Activated B cell treated with CpG ODN at 0.5 μM for 24 hours (primary cell): ENCODE measurements at regions not wholly inside any gene's neighbourhood (a gene's known extent, or its start where the extent isn't known, plus 50 kb on each side); places are given as distances from the start of the nearest gene placed in this dataset.
"Not testable (repeated sequence)": the region's sequence is repeated elsewhere in the genome, so short reads cannot be mapped to it uniquely, and the experiment has no call there.

Experiments used
- ATAC-seq: fragments of 200-7000 bp; cut with Tn5 transposase; one replicate; pipeline ENCODE4 v1.10.0; 2021; ENCODE audit warnings: low read depth, mild to moderate bottlenecking, moderate library complexity
- CTCF ChIA-PET: fragments of 350-600 bp; sonication (Branson Sonifier 250); formaldehyde crosslinking; loops from one replicate; lab custom pipeline; 2021; ENCODE audit warnings: antibody characterized with exemption; lab: Charles Lee
- POLR2A ChIA-PET: fragments of 350-600 bp; sonication (Branson Sonifier 250); formaldehyde crosslinking; loops from one replicate; lab custom pipeline; 2021; ENCODE audit warnings: antibody characterized with exemption; lab: Charles Lee
- DNase-seq: peaks from one replicate; pipeline ENCODE4 v3.0.0; 2022
- H3K27ac Mint-ChIP-seq: one replicate; pipeline ENCODE4 v1.8.0; 2020; ENCODE audit warnings: mixed read lengths
- H3K27me3 Mint-ChIP-seq: one replicate; pipeline ENCODE4 v1.8.0; 2021; ENCODE audit warnings: mixed read lengths
- H3K36me3 Mint-ChIP-seq: one replicate; pipeline ENCODE4 v1.8.0; 2021; ENCODE audit warnings: low read depth, mixed read lengths
- H3K4me1 Mint-ChIP-seq: one replicate; pipeline ENCODE4 v1.8.0; 2021; ENCODE audit warnings: mixed read lengths
- H3K4me3 Mint-ChIP-seq: one replicate; pipeline ENCODE4 v1.8.0; 2020; ENCODE audit warnings: mild to moderate bottlenecking, mixed read lengths
- H3K9me3 Mint-ChIP-seq: one replicate; pipeline ENCODE4 v1.8.0; 2020; ENCODE audit warnings: mixed read lengths
- CTCF ChIP-seq: fragments of 200-600 bp; IDR thresholded peaks from one replicate; pipeline ENCODE4 v1.8.0; 2022; ENCODE audit warnings: antibody characterized with exemption, mild to moderate bottlenecking
- intact Hi-C: fragments of 100-400 bp; cut with micrococcal nuclease; formaldehyde crosslinking; loops from one replicate; pipeline ENCODE4 v1.15.1; 2024

- no peak for ATAC-seq
- Mint-ChIP-seq H3K9me3 (peaks cover 4% of the 10 kb centered on the region), H3K4me3 (no peak overlapping the region), H3K4me1 (no peaks in the 10 kb centered on the region), H3K27me3 (peaks cover 3% of the 10 kb centered on the region), H3K27ac (no peak overlapping the region), H3K36me3 (no peaks in the 10 kb centered on the region)
- intact Hi-C loops = no loop called here
- TF ChIP-seq CTCF = no peak
- no peak for DNase-seq
- CTCF ChIA-PET = no interaction called here
- POLR2A ChIA-PET = no interaction called here
Observed at GRCh38 chr2:109669731-109670130, 55.6 kb downstream of the SOWAHC start.

GRCh38 chr2:109670556-109671411 is 56.6 kb downstream of the SOWAHC start:
- H3K27ac Mint-ChIP-seq = no peak overlapping the region

GRCh38 chr2:109674894-109675534 is 60.9 kb downstream of the SOWAHC start:
- H3K4me1 Mint-ChIP-seq = no peaks in the 10 kb centered on the region
- peaks cover 4% of the 10 kb centered on the region for H3K9me3 Mint-ChIP-seq
- ATAC-seq (no peak), DNase-seq (no peak)
- H3K27me3 Mint-ChIP-seq = peaks cover 4% of the 10 kb centered on the region
- no peaks in the 10 kb centered on the region for H3K36me3 Mint-ChIP-seq
- H3K27ac Mint-ChIP-seq = no peak overlapping the region
- ChIA-PET POLR2A (no interaction called here), CTCF (no interaction called here)
- intact Hi-C loops = no loop called here
- no peak for TF ChIP-seq CTCF
- H3K4me3 Mint-ChIP-seq = no peak overlapping the region

More at GRCh38 chr2:109670556-109671411, 56.6 kb downstream of the SOWAHC start:
- DNase-seq (no peak), ATAC-seq (no peak)
- Mint-ChIP-seq H3K4me1 (no peaks in the 10 kb centered on the region), H3K4me3 (no peak overlapping the region), H3K36me3 (no peaks in the 10 kb centered on the region), H3K27me3 (peaks cover 5% of the 10 kb centered on the region), H3K9me3 (peaks cover 4% of the 10 kb centered on the region)
- intact Hi-C loops = no loop called here
- POLR2A ChIA-PET = no interaction called here
- TF ChIP-seq CTCF = no peak
- CTCF ChIA-PET = no interaction called here

- DNase-seq = no peak
- intact Hi-C loops = no loop called here
- H3K4me1 Mint-ChIP-seq = no peaks in the 10 kb centered on the region
- no peak overlapping the region for H3K4me3 Mint-ChIP-seq
- H3K27ac Mint-ChIP-seq = no peak overlapping the region
- H3K9me3 Mint-ChIP-seq = peaks cover 4% of the 10 kb centered on the region
- ATAC-seq = no peak
- CTCF ChIA-PET = no interaction called here
- peaks cover 4% of the 10 kb centered on the region for H3K27me3 Mint-ChIP-seq
- H3K36me3 Mint-ChIP-seq = no peaks in the 10 kb centered on the region
- POLR2A ChIA-PET = no interaction called here
- no peak for TF ChIP-seq CTCF
Observed at GRCh38 chr2:109675666-109676345, 61.6 kb downstream of the SOWAHC start.

GRCh38 chr2:109676346-109676902 is 62.3 kb downstream of the SOWAHC start:
- no peak overlapping the region for H3K27ac Mint-ChIP-seq
- ChIA-PET CTCF (no interaction called here), POLR2A (no interaction called here)
- intact Hi-C loops = no loop called here
- ATAC-seq (no peak), DNase-seq (no peak)
- H3K9me3 Mint-ChIP-seq = peaks cover 4% of the 10 kb centered on the region
- no peak overlapping the region for H3K4me3 Mint-ChIP-seq
- TF ChIP-seq CTCF = no peak
- H3K4me1 Mint-ChIP-seq = no peaks in the 10 kb centered on the region
- no peaks in the 10 kb centered on the region for H3K36me3 Mint-ChIP-seq
- peaks cover 4% of the 10 kb centered on the region for H3K27me3 Mint-ChIP-seq

- ATAC-seq, intact Hi-C loops, H3K4me3 Mint-ChIP-seq, DNase-seq, H3K27ac Mint-ChIP-seq, H3K27me3 Mint-ChIP-seq, H3K9me3 Mint-ChIP-seq, CTCF ChIA-PET, H3K36me3 Mint-ChIP-seq, POLR2A ChIA-PET, H3K4me1 Mint-ChIP-seq: not testable (repeated sequence)
Observed at GRCh38 chr2:109677121-109677731, 63.1 kb downstream of the SOWAHC start.
